GM18502 (cell line): ENCODE measurements at regions not wholly inside any gene's neighbourhood (a gene's known extent, or its start where the extent isn't known, plus 50 kb on each side); places are given as distances from the start of the nearest gene placed in this dataset.

Experiments
- ATAC-seq: cut with Tn5 transposase; IDR thresholded peaks from one replicate; pipeline ENCODE4 v1.9.1; 2021; ENCODE audit warnings: mild to moderate bottlenecking; ENCODE audit not compliant: unreplicated experiment, poor library complexity

DNA sequence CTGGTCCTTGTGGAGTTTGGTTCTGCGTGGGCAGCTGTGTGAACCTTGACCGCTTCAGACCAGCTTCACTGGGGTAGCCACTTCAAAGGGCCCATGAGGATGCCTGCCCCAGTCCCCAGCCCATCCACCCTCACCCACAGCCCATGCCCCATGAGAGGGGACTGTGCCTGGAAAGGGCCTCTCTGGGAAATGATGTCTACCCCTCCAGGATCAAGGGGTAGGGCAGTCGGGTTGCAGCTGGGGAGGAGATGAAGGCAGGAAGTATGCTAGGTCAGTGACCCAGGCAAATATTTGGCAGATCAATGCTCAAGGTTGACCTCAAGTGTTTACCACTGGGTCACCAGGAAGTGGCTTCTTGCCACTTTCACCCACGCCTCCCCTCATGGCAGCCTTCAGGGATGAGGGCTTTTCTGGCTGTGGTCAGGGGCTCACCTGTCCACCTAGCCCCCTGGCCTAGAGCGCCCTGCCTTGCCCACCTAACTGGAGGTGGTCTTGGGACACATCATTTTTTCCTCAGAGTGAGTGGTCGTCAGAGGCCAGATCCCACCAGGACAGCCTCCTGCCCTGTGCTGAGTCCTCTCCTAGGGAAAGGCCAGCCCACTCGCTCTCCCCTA is 109.5 kb downstream of the SNX5 start:
- ATAC-seq: no peak

DNA sequence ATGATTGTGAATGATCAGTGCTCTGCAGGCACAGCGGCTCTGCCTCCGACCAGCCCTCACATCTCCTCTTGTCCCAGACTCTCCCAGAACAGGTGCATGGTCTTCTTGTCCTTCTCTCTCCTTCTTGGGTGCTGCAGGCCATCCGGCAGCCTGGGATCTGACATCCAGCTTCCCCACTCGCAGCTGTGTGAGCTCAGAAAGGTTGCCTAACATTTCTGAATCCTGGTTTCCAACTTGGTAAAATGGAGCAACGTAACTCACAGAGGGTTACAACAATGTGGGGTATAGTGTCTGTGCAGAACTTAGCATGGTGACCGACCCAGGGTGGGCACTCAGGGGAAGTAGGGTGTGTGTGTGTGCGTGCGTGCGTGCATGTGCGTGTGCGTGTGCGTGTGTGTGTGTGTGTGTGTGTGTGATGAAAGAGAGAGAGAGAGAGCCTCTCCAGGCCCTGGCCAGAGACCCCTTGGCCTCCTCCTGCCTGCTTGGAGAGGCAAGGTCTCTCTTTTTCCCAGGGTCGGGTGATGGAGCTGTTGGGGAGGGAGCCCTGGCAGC is 110.1 kb downstream of the SNX5 start:
- no peak for ATAC-seq

DNA sequence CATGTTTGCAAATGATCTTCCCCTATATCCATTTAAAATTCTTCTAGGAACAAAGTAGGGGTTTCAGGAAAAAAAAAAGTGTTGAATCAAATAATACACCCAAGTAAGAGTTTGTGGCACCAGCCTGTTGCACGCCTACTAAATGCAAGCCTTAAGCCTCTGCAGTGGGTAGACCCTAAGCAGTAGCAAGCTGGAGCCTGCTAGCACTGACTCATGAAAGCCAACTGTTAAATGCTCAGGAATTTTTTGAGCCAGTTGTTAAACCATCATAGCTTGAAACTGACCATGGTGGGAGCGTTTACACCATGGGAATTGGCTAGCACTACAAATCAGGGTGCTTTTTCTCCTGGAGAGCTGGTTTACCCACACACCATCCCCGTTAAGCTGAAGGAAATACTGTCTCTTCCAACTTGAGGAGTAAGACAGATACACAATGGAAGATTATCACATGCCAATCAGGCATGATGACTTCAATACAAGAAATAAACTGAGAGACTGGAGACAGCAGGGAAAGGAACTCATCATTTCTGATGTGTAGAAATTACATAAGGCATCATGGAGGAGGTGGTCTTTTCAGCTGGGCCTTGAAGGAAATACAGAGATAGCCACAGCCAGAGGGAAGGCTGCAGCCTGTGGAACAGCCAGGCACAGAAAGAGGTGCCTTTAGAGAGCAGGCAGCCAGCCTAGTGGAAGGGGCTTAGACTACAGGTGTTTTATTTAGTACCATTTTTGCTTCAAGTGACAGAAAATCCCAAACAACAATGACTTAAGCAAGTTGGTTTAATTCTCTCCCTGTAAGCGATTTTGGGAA is 110.8 kb downstream of the SNX5 start:
- no peak for ATAC-seq

DNA sequence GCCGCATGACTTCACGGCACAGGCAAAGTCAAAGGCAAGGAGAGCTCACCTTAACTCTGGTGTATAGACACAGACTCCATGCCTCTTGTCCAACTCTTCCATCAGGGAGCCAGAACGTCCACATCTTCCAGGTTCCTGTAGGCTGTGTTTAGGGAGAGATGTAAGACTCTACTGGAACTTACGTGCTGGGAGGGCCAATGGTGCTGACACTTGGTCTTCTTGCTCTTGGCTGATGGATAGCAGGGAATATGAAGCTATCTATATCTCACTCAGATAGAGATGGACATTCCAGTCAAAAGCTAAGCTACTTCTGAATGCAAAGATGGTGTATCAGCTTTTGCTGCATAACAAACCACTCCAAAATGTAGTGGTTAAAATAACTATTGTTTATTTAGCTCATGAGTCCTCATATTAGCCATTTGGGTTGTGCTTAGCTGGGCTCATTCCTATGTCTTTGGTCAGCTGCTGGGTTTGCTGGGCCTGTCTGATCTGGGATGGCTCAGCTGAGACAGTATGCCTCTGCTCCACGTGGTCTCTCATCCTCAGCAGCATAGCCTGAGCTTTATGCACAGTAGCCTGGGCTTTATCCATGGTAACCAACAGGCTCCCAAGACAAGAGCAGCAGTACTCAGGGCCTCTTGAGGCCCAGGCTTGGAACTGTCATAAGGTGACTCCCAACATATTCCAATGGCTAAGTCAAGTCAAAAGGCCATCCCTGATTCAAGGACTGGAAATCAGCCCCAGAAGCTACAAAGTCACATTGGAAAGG is 111.6 kb downstream of the SNX5 start:
- no peak for ATAC-seq

DNA sequence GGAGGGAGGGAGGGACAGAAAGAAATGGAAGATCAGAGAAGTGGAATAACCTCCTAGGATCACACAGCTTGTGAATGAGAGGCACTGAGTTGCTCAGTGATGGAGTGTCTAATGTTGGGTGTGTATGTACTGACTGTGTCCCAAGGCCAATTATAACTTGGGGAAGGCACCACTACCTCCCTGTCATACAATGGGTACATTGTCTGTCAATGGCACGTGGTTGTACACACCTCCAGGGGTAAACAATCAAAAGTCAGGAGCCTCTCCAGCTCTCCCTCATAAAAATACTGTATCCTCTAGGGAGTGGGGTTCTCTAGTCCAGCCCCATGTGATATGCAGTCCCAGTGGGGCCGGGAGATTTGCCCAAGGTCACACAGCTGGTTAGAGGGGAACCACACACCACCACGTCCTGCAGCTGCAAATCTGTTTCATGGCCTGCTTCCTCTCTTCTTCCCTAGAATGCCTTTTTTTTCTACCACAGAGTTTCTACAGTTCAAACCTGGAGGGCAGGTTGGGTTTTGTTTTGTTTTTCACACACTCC is 112.5 kb downstream of the SNX5 start:
- peak; percentile 89 for ATAC-seq

DNA sequence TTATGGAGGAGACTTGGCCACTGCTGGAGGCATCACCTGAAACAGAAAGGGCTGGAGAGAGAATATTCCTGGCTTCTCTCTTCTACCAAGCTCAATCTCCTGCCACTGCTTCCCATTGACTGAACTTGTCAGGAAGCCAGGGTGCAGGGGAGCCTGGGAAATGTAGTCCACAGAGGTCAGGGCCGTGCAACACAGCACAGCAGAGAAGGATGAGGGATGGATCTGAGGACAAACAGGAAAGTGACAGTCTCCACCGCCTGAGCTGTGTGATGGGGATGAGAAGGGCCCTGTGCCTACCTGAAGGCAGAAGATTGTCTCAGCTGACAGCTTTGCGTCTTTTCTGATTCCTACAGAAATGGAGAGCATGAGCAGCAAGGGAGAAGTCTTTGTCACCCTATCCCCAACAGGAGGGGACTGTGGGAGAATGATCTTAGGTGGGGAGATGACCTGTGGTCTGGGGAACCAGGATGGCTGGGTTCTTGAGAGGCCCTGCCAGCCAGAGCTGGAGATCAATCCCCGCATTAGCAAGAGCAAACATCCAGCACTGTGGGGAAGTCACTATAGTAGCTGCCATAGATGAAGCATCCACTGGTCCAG is 114.2 kb downstream of the SNX5 start:
- no peak for ATAC-seq

DNA sequence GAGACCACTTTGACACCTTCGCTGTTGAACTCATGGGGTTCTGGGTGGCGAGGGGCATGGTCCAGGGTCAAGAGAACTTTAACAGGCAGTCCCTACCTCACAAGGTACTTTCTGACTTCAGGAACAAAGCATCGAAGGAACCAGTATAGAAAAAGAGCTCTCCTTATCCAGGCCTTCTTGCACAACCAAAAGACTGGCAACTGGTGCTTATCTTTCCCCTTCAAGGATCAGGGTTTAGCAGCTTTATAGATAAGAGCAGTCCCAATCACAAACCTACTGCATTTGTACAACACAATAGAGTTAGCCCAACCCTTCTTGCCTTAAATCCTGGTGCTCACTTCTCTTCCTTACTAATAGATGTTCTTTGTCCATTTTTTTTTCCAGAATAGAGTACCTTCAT is 116.3 kb downstream of the SNX5 start:
- no peak for ATAC-seq

DNA sequence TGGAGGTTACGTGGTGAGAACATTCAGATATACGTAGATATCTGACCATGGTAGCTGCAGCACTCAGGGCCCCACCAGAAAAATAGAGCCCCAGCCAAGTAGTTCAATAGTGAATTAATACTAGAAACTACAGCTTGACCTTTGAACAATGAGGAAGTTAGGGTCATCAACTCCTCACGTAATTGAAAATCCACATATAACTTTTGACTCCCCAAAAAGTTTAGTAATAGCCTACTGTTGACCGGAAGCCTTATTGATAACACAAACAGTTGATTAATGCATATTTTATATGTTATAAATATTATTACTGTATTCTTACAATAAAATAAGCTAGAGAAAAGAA is 117.9 kb downstream of the SNX5 start:
- no peak for ATAC-seq

DNA sequence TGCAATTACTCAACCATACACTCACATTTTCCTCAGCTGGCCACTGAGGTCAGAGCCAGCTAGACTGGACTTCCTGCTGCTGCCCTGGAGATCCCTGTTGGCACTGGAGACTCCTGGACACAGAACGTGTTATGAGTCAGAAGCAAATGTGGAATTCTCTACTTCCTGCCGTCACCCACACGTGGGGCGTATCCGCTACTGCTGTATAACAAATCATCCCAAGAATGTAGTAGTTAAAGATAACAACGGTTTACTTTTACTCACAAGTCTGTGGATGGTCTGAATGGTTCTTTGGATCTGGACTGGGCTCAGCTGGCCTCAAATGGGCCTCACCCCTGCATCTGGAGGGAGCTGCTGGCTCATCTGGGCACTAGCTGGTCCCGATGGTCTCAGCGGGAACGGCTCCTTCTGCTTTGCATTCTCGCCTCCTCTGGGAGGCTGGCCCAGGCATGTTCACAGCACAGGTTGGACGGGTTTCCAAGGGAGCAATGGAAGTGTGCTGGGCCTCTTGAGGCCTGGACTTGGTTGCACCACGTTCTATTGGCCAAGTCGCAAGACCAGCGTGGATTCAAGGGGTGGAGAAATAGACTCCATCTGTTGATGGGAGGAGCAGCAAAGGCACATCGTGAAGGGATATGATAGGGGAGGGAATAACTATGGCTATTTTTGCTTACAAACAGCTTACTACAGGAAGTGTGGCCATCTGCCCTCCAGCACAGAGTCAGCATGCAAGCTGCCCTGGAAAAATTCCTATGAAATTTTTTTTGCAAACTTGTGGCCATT is 118.5 kb downstream of the SNX5 start:
- no peak for ATAC-seq

DNA sequence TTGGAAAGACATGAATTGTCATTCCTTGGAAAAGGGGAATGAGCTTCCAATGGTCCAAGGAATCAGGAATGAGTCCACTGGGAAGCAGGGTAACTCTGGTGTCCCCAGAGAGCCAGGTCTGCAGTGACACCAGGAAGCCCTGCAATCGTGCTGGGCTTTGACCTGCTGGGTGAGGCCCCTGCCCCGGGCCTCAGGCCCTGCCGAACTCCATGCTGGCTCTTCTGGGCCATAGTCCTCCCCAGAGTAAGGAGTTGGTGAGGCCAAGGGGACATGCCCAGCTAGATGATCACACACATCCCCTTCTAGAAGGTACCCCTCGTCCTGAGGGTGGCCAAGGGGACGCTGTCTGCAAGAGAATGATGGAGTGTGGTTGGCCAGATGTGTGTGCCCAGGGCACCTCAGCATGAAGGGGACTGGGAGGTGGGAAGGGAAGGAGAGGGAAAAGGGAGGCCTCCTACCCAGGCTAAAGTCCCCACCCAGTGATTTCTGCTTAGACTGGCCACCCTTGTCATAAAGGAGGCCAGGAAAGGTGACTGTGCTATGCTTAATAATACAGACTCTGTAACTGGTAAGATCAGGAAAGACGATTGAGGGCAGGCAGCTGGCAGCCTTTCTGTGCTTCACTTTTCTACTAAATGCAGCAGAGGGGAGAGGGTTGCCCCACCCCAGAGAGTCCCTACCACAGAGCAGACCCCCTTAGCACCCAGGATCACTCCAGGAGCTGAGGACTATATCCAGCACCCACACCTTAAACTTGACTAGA is 119.3 kb downstream of the SNX5 start:
- no peak for ATAC-seq

DNA sequence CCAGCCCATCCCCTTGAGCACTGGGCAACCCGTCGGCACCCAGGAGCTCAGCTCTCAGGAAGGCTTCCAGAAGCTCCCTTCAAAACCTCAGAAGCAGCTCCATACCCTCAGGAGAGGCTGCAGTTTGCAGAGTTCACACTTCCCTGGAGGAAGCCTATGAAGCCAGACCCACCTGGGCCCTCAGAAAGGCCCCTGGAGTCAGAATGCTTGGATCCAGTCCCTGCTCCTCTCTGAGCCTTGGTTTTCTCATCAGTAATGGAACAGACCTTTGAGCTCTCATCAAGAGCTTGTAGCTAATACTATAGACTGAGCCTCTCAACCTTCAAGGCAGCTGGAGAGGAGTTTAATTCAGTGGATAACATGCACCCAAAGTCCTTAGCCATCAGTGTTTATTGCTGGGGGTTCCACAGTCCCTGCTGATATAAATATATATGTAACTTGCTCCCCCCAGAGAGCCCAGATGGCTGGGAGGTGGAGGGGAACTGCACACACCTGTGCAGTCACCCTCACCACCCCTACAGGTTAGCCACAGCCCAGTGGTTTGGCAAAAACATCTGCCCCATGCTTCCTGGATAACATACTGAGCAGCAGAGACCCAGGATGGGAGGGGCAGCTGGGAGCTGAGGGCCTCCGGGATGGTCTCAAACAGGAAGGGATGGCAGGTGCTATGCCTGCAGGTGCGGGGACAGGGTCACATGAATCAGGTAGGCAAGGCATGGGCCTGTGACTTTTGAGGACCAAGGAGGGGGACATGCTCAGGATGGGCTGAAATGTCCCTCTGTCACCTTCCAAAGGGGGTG is 120.1 kb downstream of the SNX5 start:
- ATAC-seq: peak; percentile 44

DNA sequence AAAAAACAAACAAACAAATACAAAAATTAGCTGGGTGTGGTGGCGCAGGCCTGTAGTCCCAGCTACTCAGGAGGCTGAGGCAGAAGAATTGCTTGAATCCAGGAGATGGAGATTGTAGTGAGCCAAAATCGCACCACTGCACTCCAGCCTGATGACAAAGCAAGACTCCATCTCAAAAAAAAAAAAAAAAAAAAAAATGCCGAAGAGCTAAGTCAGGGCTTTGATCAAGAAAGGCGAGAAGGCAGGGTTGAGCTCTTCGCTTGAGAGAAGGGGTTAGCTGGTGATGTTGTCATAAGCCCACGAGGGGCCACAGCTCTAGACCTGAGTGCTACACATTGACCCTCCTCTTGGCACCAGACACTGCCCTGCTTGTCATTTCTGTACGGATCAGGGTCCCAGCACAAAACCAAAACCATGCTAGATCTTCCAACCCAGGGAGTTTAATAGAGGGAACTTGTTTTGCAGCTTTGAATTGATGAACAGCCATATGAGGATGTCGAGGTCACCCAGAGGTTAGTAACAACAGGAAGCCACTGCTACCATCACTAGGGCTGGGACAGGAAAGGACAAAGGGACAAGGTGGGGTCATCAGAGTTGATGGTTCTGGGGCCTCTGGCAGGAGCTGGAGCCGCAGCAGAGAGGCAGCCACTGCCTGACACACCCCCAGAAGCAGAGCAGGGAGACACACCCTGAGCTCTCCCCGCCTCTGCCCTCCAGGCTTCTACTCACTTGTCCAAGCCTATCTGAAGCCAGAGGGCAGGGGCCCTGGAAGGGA is 122.7 kb downstream of the SNX5 start:
- ATAC-seq: no peak

DNA sequence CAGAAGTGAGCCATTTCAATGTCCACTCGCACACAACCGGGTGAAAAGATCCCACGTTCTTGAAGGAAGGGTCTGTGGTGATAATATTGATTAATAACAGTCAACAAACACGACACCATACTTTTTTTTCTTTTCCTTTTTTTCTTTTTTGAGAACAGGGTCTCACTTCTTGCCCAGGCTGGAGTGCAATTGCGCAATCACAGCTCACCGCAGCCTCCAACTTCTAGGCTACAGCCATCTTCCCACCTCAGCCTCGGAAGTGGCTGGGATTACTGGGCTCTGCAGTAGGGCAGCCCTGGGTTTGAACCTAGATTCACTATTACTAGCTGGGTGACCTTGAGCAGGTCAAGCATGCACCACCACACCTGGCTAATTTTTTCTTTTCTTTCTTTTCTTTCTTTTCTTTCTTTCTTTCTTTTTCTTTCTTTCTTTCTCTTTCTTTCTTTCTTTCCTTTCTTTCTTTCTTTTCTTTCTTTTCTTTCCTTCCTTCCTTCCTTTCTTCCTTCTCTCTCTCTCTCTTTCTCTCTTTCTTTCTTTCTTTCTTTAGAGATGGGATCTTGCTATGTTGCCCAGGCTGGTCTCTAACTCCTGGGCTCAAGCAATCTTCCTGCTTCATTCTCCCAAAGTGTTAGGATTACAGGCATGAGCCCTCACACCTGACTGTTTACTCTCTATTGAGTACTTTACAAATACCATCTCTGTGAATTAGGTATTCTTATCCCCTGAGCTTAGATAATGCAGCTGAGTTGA is 123.9 kb downstream of the SNX5 start:
- no peak for ATAC-seq

DNA sequence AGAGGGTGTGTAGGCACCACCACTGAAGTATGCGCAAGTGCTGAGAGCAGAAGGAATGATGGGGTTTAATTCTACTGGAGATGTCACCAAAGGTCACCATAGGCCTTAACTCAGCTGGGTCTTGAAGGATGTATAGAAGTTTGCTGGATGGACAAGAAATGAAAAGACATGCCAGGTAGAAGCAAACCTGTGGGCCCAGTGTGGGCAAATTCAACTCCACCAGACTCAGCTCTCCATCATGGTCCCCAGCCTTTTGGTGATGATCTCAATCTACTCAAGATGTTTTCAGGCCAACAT is 124.5 kb downstream of the SNX5 start:
- ATAC-seq: no peak

DNA sequence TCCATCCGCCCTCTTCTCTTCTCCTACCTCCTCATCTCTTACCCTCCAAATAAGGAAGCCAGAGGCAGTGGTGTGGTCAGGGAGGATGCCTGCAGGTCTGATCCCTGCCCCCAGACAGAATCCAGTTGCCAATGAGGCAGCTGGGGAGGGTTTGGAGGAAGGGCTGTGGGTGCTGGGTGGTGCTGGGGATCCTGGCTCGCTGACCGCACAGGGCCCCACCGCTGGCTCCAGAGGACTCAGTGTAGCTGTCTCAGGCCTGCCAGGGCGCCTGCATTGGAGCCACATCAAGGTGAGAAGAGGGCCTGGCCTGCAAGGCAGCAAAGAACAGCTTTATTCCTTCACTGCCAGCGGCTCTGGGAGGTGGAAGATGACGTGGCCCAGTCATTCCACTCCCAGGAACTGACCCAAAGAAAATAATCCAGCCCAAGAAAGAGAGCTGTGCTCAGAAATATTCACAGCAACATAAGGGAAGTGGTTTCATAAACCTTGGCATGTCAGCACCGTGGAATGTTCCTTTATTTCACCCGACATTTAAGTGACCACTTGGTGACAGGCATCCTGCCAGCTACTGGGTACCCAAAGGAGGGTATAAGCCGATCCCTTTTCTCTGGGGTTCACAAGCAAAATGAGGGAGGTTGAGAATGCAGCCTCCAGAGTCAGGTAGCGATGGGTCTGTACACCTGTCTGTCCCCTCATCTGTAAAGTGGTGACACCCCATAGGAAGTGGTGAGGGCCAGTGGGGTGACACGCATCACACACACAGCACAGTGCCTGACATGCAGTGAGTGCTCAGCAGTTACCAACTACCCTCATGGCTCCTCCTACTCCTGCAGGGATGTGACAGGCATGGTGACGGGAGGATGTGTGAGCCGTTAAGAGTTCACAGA is 125.1 kb downstream of the SNX5 start:
- ATAC-seq: peak; percentile 68

DNA sequence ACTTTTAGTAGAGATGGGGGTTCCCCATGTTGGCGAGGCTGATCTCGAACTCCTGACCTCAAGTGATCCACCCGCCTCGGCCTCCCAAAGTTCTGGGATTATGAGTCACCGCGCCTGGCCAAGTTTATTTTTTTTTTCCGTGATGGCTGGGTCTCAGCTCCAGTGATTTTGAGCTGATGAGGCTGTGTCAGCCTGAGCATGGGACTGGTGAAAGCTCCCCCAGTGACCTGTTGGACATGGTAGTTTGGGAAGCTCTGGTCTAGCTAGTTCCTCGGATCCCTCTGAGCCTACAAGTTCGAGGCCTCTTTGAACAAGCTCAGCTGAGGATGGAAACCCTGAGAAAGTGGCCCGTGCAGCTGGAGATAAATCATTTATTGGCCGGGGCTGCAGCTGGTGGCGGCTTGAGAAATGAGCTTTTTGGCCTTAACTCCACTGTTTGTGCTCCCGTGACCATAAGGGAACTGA is 126.8 kb downstream of the SNX5 start:
- no peak for ATAC-seq
